GM23248 (cell line): ENCODE measurements at regions not wholly inside any gene's neighbourhood (a gene's known extent, or its start where the extent isn't known, plus 50 kb on each side); places are given as distances from the start of the nearest gene placed in this dataset.

Source experiments
- DNase-seq: peaks from one replicate; pipeline ENCODE4 v3.0.0-alpha.2; 2015
- H2AFZ ChIP-seq: fragments of 200-600 bp; sonication (generic); 2 replicates; pipeline ENCODE4 v1.6.1; 2016; ENCODE audit warnings: antibody characterized with exemption
- H3F3A ChIP-seq: fragments of 200-600 bp; sonication (generic); 2 replicates; pipeline ENCODE4 v1.6.1; 2016; ENCODE audit warnings: mild to moderate bottlenecking, antibody characterized with exemption, mixed run types; ENCODE audit not compliant: insufficient read depth
- H3K27ac ChIP-seq: fragments of 200-600 bp; sonication (generic); 2 replicates; pipeline ENCODE4 v1.5.1; 2016; ENCODE audit warnings: mild to moderate bottlenecking
- H3K27me3 ChIP-seq: fragments of 200-600 bp; sonication (generic); replicated peaks from 2 replicates; pipeline ENCODE4 v1.6.1; 2016; ENCODE audit warnings: mild to moderate bottlenecking; ENCODE audit not compliant: insufficient read depth
- H3K36me3 ChIP-seq: fragments of 200-600 bp; sonication (generic); 2 replicates; pipeline ENCODE4 v1.6.1; 2016; ENCODE audit warnings: low read depth, mild to moderate bottlenecking
- H3K4me1 ChIP-seq: fragments of 200-600 bp; sonication (generic); 2 replicates; pipeline ENCODE4 v1.6.1; 2016; ENCODE audit warnings: mild to moderate bottlenecking; ENCODE audit not compliant: insufficient read depth
- H3K4me2 ChIP-seq: fragments of 200-600 bp; sonication (generic); one replicate; pipeline ENCODE4 v1.6.1; 2016; ENCODE audit warnings: mild to moderate bottlenecking; ENCODE audit not compliant: unreplicated experiment
- H3K4me3 ChIP-seq: fragments of 200-600 bp; sonication (generic); 2 replicates; pipeline ENCODE4 v1.5.1; 2016; ENCODE audit warnings: mild to moderate bottlenecking
- H3K79me2 ChIP-seq: fragments of 200-600 bp; sonication (generic); 2 replicates; pipeline ENCODE4 v1.6.1; 2016; ENCODE audit warnings: mild to moderate bottlenecking; ENCODE audit not compliant: insufficient read depth
- H3K9ac ChIP-seq: fragments of 200-600 bp; sonication (generic); 2 replicates; pipeline ENCODE4 v1.6.1; 2016; ENCODE audit warnings: mild to moderate bottlenecking
- H3K9me2 ChIP-seq: fragments of 200-600 bp; sonication (generic); 2 replicates; pipeline ENCODE4 v1.6.1; 2016; ENCODE audit warnings: mixed run types, mild to moderate bottlenecking, moderate library complexity; ENCODE audit not compliant: insufficient read depth
- H3K9me3 ChIP-seq: fragments of 200-600 bp; sonication (generic); one replicate; pipeline ENCODE4 v1.6.1; 2017; ENCODE audit warnings: low read depth
- H4K20me1 ChIP-seq: fragments of 200-600 bp; sonication (generic); 2 replicates; pipeline ENCODE4 v1.6.0; 2016; ENCODE audit not compliant: insufficient read depth
- EZH2 ChIP-seq: fragments of 200-600 bp; sonication (generic); IDR thresholded peaks from 2 replicates; pipeline ENCODE4 v1.6.1; 2018; ENCODE audit warnings: antibody characterized with exemption, mild to moderate bottlenecking; ENCODE audit not compliant: insufficient read depth, poor library complexity, severe bottlenecking
- EZH2phosphoT487 ChIP-seq: fragments of 200-600 bp; sonication (generic); IDR thresholded peaks from 2 replicates; pipeline ENCODE4 v1.6.1; 2018; ENCODE audit warnings: antibody characterized with exemption, moderate library complexity, mild to moderate bottlenecking, low read depth; ENCODE audit not compliant: insufficient read depth
- WGBS, 2 experiments: methylation state at CpG; one replicate each; pipeline ENCODE4 v1.1.6; 2015 to 2017; ENCODE audit warnings: low lambda C conversion rate in 2 of 2, low coverage in 1 of 2; ENCODE audit errors: missing lambda C conversion rate in 2 of 2; 5-methylcytosine and 5-hydroxymethylcytosine counted together
- in situ Hi-C: fragments of 300-500 bp; cut with MboI; formaldehyde crosslinking; loops from 2 replicates; pipeline ENCODE4 v1.15.0; 2020

GRCh38 chr15:69659454-69660050, 206.9 kb downstream of the RPLP1 start:
- Histone ChIP-seq H4K20me1 (no peaks in the 10 kb centered on the region), H2AFZ (no peak overlapping the region), H3K27me3 (peaks cover 21% of the 10 kb centered on the region), H3K4me3 (no peak overlapping the region), H3K27ac (no peak overlapping the region), H3K4me1 (no peaks in the 10 kb centered on the region), H3F3A (no peaks in the 10 kb centered on the region), H3K36me3 (no peaks in the 10 kb centered on the region), H3K9me2 (no peaks in the 10 kb centered on the region), H3K4me2 (no peak overlapping the region), H3K79me2 (no peaks in the 10 kb centered on the region), H3K9me3 (no peaks in the 10 kb centered on the region), H3K9ac (no peak overlapping the region)
- no peak for TF ChIP-seq EZH2
- TF ChIP-seq EZH2phosphoT487, result no peak
- in situ Hi-C loops, result no loop called here
- DNase-seq, result no peak
- 55 to 67% methylated on average over 5 of the region's 5 CpGs for WGBS, 2 experiments

GRCh38 chr15:69660114-69660513, 207.5 kb downstream of the RPLP1 start:
- H3K4me1 ChIP-seq, result no peaks in the 10 kb centered on the region
- H3F3A ChIP-seq, result no peaks in the 10 kb centered on the region
- H2AFZ ChIP-seq, result no peak overlapping the region
- H3K36me3 ChIP-seq, result no peaks in the 10 kb centered on the region
- H3K9ac ChIP-seq, result no peak overlapping the region
- no peak for TF ChIP-seq EZH2
- no peak for TF ChIP-seq EZH2phosphoT487
- 45 to 50% methylated on average over 2 of the region's 2 CpGs for WGBS, 2 experiments
- no peaks in the 10 kb centered on the region for H3K79me2 ChIP-seq
- no peak for DNase-seq
- H4K20me1 ChIP-seq, result no peaks in the 10 kb centered on the region
- H3K27me3 ChIP-seq, result peaks cover 21% of the 10 kb centered on the region
- in situ Hi-C loops, result no loop called here
- H3K9me2 ChIP-seq, result no peaks in the 10 kb centered on the region
- H3K4me3 ChIP-seq, result no peak overlapping the region
- no peaks in the 10 kb centered on the region for H3K9me3 ChIP-seq
- no peak overlapping the region for H3K4me2 ChIP-seq
- H3K27ac ChIP-seq, result no peak overlapping the region

GRCh38 chr15:69660658-69661405, 208.2 kb downstream of the RPLP1 start:
- Histone ChIP-seq H4K20me1 (no peaks in the 10 kb centered on the region), H3K27ac (no peak overlapping the region), H3K4me2 (no peak overlapping the region), H3K4me1 (no peaks in the 10 kb centered on the region), H3K79me2 (no peaks in the 10 kb centered on the region), H3K36me3 (no peaks in the 10 kb centered on the region), H3F3A (no peaks in the 10 kb centered on the region), H3K9me3 (no peaks in the 10 kb centered on the region), H2AFZ (no peak overlapping the region), H3K27me3 (peaks cover 21% of the 10 kb centered on the region), H3K9ac (no peak overlapping the region), H3K4me3 (no peak overlapping the region), H3K9me2 (no peaks in the 10 kb centered on the region)
- in situ Hi-C loops, result no loop called here
- TF ChIP-seq EZH2phosphoT487, result no peak
- TF ChIP-seq EZH2, result no peak
- no peak for DNase-seq
- 43 to 49% methylated on average over 7 of the region's 7 CpGs for WGBS, 2 experiments

GRCh38 chr15:69661446-69661845, 208.8 kb downstream of the RPLP1 start:
- no peaks in the 10 kb centered on the region for H3K9me2 ChIP-seq
- in situ Hi-C loops, result no loop called here
- WGBS, 2 experiments, result 52 to 53% methylated on average over 5 to 6 of the region's 6 CpGs
- DNase-seq, result no peak
- H4K20me1 ChIP-seq, result no peaks in the 10 kb centered on the region
- H3K36me3 ChIP-seq, result no peaks in the 10 kb centered on the region
- TF ChIP-seq EZH2 (no peak), EZH2phosphoT487 (no peak)
- no peaks in the 10 kb centered on the region for H3K9me3 ChIP-seq
- no peak overlapping the region for H3K4me3 ChIP-seq
- H3K9ac ChIP-seq, result no peak overlapping the region
- peaks cover 21% of the 10 kb centered on the region for H3K27me3 ChIP-seq
- no peaks in the 10 kb centered on the region for H3F3A ChIP-seq
- H3K27ac ChIP-seq, result no peak overlapping the region
- H3K4me1 ChIP-seq, result no peaks in the 10 kb centered on the region
- H3K4me2 ChIP-seq, result no peak overlapping the region
- H3K79me2 ChIP-seq, result no peaks in the 10 kb centered on the region
- no peak overlapping the region for H2AFZ ChIP-seq
